Activated T-helper 17 cell treated with anti-CD3 and anti-CD28 coated beads, Interleukin-2, amount 50 U/mL, for 72 hours (primary cell): ENCODE measurements at regions not wholly inside any gene's neighbourhood (a gene's known extent, or its start where the extent isn't known, plus 50 kb on each side); places are given as distances from the start of the nearest gene placed in this dataset.
A peak's percentile ranks its signal among the peaks of the same experiment; 100 is the strongest.
"Not testable (repeated sequence)": the region's sequence is repeated elsewhere in the genome, so short reads cannot be mapped to it uniquely, and the experiment has no call there.

Source experiments
- ATAC-seq: fragments of 150-1000 bp; cut with Tn5 transposase; replicated peaks from 2 replicates; pipeline ENCODE4 v1.10.0; 2021; ENCODE audit warnings: mild to moderate bottlenecking, moderate library complexity
- H3K27ac Mint-ChIP-seq: one replicate; pipeline ENCODE4 v1.8.0; 2022; ENCODE audit warnings: mixed read lengths
- H3K27me3 Mint-ChIP-seq: one replicate; pipeline ENCODE4 v1.8.0; 2022; ENCODE audit warnings: mixed read lengths
- H3K36me3 Mint-ChIP-seq: one replicate; pipeline ENCODE4 v1.8.0; 2022; ENCODE audit warnings: low read depth, mild to moderate bottlenecking, mixed read lengths
- H3K4me1 Mint-ChIP-seq: one replicate; pipeline ENCODE4 v1.8.0; 2022; ENCODE audit warnings: mixed read lengths
- H3K4me3 Mint-ChIP-seq: one replicate; pipeline ENCODE4 v1.8.0; 2022; ENCODE audit warnings: mild to moderate bottlenecking, mixed read lengths
- H3K9me3 Mint-ChIP-seq: one replicate; pipeline ENCODE4 v1.8.0; 2022; ENCODE audit warnings: mixed read lengths

- Mint-ChIP-seq H3K27ac (peak overlapping the region; percentile 34), H3K4me1 (peaks cover 17% of the 10 kb centered on the region), H3K9me3 (peaks cover 7% of the 10 kb centered on the region), H3K4me3 (peak overlapping the region; percentile 67), H3K36me3 (no peaks in the 10 kb centered on the region), H3K27me3 (peaks cover 21% of the 10 kb centered on the region)
- peak; percentile 92 for ATAC-seq
Observed at GRCh38 chr6:105880030-105880492, 206.1 kb upstream of the PRDM1 start.

- no peak for ATAC-seq
- Mint-ChIP-seq H3K9me3 (peaks cover 7% of the 10 kb centered on the region), H3K27ac (no peak overlapping the region), H3K4me1 (peaks cover 17% of the 10 kb centered on the region), H3K27me3 (peaks cover 21% of the 10 kb centered on the region), H3K36me3 (no peaks in the 10 kb centered on the region), H3K4me3 (peak overlapping the region; percentile 67)
Observed at GRCh38 chr6:105879146-105879545, 207.0 kb upstream of the PRDM1 start.

- Mint-ChIP-seq H3K4me3 (no peak overlapping the region), H3K27ac (no peak overlapping the region), H3K27me3 (peaks cover 21% of the 10 kb centered on the region), H3K4me1 (peaks cover 30% of the 10 kb centered on the region), H3K36me3 (no peaks in the 10 kb centered on the region), H3K9me3 (peaks cover 7% of the 10 kb centered on the region)
- no peak for ATAC-seq
Observed at GRCh38 chr6:105875974-105876640, 210.0 kb upstream of the PRDM1 start.

- Mint-ChIP-seq H3K4me3 (no peak overlapping the region), H3K4me1 (peaks cover 22% of the 10 kb centered on the region), H3K27me3 (peaks cover 26% of the 10 kb centered on the region), H3K9me3 (peaks cover 7% of the 10 kb centered on the region), H3K36me3 (no peaks in the 10 kb centered on the region), H3K27ac (no peak overlapping the region)
- ATAC-seq: no peak
Observed at GRCh38 chr6:105874835-105875626, 211.1 kb upstream of the PRDM1 start.

- Mint-ChIP-seq H3K27ac (peak overlapping the region; percentile 82), H3K9me3 (peaks cover 7% of the 10 kb centered on the region), H3K4me1 (peaks cover 21% of the 10 kb centered on the region), H3K4me3 (peak overlapping the region; percentile 65), H3K27me3 (peaks cover 24% of the 10 kb centered on the region), H3K36me3 (no peaks in the 10 kb centered on the region)
- ATAC-seq: peak; percentile 72
Observed at GRCh38 chr6:105873799-105874198, 212.3 kb upstream of the PRDM1 start.

- Mint-ChIP-seq H3K27ac (peak overlapping the region; percentile 82), H3K36me3 (no peaks in the 10 kb centered on the region), H3K4me3 (peak overlapping the region; percentile 65), H3K27me3 (peaks cover 19% of the 10 kb centered on the region), H3K9me3 (peaks cover 4% of the 10 kb centered on the region), H3K4me1 (peaks cover 15% of the 10 kb centered on the region)
- peak; percentile 86 for ATAC-seq
Observed at GRCh38 chr6:105873211-105873704, 212.9 kb upstream of the PRDM1 start.

- no peak for ATAC-seq
- Mint-ChIP-seq H3K27me3 (peaks cover 16% of the 10 kb centered on the region), H3K4me3 (no peak overlapping the region), H3K36me3 (no peaks in the 10 kb centered on the region), H3K4me1 (peaks cover 13% of the 10 kb centered on the region), H3K27ac (no peak overlapping the region), H3K9me3 (no peaks in the 10 kb centered on the region)
Observed at GRCh38 chr6:105872249-105872648, 213.9 kb upstream of the PRDM1 start.

- Mint-ChIP-seq H3K36me3 (no peaks in the 10 kb centered on the region), H3K4me3 (no peak overlapping the region), H3K9me3 (no peaks in the 10 kb centered on the region), H3K27ac (no peak overlapping the region), H3K27me3 (peaks cover 13% of the 10 kb centered on the region), H3K4me1 (peaks cover 13% of the 10 kb centered on the region)
- ATAC-seq: no peak
Observed at GRCh38 chr6:105871542-105871941, 214.6 kb upstream of the PRDM1 start.

- Mint-ChIP-seq H3K36me3 (no peaks in the 10 kb centered on the region), H3K4me1 (peaks cover 13% of the 10 kb centered on the region), H3K27ac (no peak overlapping the region), H3K27me3 (peaks cover 18% of the 10 kb centered on the region), H3K4me3 (no peak overlapping the region), H3K9me3 (peaks cover 4% of the 10 kb centered on the region)
- no peak for ATAC-seq
Observed at GRCh38 chr6:105869835-105870440, 216.2 kb upstream of the PRDM1 start.

GRCh38 chr6:105868823-105869460 is 217.2 kb upstream of the PRDM1 start:
- Mint-ChIP-seq H3K4me1 (peaks cover 11% of the 10 kb centered on the region), H3K9me3 (peaks cover 4% of the 10 kb centered on the region), H3K27me3 (peaks cover 18% of the 10 kb centered on the region), H3K4me3 (no peak overlapping the region), H3K36me3 (no peaks in the 10 kb centered on the region), H3K27ac (no peak overlapping the region)
- no peak for ATAC-seq

- no peak overlapping the region for H3K27ac Mint-ChIP-seq
- H3K27me3 Mint-ChIP-seq: peaks cover 18% of the 10 kb centered on the region
- no peak overlapping the region for H3K4me3 Mint-ChIP-seq
- H3K36me3 Mint-ChIP-seq: no peaks in the 10 kb centered on the region
- H3K9me3 Mint-ChIP-seq: peaks cover 4% of the 10 kb centered on the region
- H3K4me1 Mint-ChIP-seq: peaks cover under 1% of the 10 kb centered on the region
- ATAC-seq: no peak
Observed at GRCh38 chr6:105867821-105868220, 218.3 kb upstream of the PRDM1 start.

- Mint-ChIP-seq H3K4me1 (no peaks in the 10 kb centered on the region), H3K27ac (no peak overlapping the region), H3K27me3 (peaks cover 18% of the 10 kb centered on the region), H3K4me3 (no peak overlapping the region), H3K36me3 (no peaks in the 10 kb centered on the region), H3K9me3 (peaks cover 4% of the 10 kb centered on the region)
- ATAC-seq: no peak
Observed at GRCh38 chr6:105867277-105867676, 218.9 kb upstream of the PRDM1 start.

- ATAC-seq: no peak
- no peak overlapping the region for H3K4me3 Mint-ChIP-seq
- H3K9me3 Mint-ChIP-seq: peaks cover 8% of the 10 kb centered on the region
- peaks cover 4% of the 10 kb centered on the region for H3K4me1 Mint-ChIP-seq
- peaks cover 10% of the 10 kb centered on the region for H3K27me3 Mint-ChIP-seq
- H3K36me3 Mint-ChIP-seq: no peaks in the 10 kb centered on the region
- no peak overlapping the region for H3K27ac Mint-ChIP-seq
Observed at GRCh38 chr6:105862936-105863607, 223.1 kb upstream of the PRDM1 start.

GRCh38 chr6:105860927-105861326 is 225.2 kb upstream of the PRDM1 start:
- H3K4me3 Mint-ChIP-seq, H3K36me3 Mint-ChIP-seq, ATAC-seq, H3K9me3 Mint-ChIP-seq, H3K27ac Mint-ChIP-seq, H3K27me3 Mint-ChIP-seq, H3K4me1 Mint-ChIP-seq: not testable (repeated sequence)
